ENCODE measurements at regions not wholly inside any gene's neighbourhood (a gene's known extent, or its start where the extent isn't known, plus 50 kb on each side); places are given as distances from the start of the nearest gene placed in this dataset.
"Not testable (repeated sequence)": the region's sequence is repeated elsewhere in the genome, so short reads cannot be mapped to it uniquely, and the experiment has no call there.

DNA sequence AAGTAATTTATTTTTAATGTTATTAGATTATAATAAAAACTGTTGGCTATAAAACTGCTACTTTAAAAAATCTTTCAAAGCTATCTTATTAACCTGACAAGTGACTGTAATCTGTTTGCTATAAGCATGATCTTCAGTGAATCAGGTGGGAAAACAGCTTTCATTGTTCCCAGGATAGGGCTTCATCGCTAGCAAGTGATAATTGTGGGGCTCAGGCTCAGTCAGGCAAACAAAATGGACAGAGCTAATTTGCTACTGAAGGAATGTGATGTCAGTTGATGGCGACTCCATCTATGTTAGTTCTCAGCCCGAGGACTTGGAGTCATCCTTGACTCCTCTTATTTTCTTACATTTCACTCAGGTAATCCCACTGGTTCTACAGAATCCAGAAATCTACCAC is 125.0 kb downstream of the RASSF10 start:
- no peak for FAIRE-seq
- no peak for DNase-seq (ENCODE audit: insufficient read length, low spot score)
- no peak for TF ChIP-seq POLR2A (IDR thresholded peaks at IDR 0.05; ENCODE audit: low read depth, low read length)

DNA sequence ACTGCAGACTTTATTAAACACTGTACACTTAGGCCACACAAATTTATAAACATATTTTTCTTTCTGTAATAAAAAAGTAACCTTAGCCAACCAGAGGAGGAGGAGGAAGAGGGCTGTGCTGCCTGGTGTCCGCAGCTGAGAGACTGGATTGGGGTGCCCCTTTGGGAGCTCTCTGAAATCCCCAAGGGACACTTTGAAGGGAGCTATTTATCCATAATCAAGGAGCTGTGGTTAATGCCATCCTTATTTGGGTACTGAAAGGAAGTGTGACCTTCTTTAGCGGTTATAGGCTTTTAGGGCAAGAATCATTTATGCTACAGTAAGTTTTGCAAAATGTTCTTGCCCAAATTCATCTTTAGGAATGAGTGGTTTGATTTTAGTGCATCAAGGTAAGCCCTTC is 125.8 kb downstream of the RASSF10 start:
- FAIRE-seq (no peak), DNase-seq (ENCODE audit: insufficient read length, low spot score) (no peak)
- TF ChIP-seq POLR2A (IDR thresholded peaks at IDR 0.05; ENCODE audit: low read depth, low read length): no peak

DNA sequence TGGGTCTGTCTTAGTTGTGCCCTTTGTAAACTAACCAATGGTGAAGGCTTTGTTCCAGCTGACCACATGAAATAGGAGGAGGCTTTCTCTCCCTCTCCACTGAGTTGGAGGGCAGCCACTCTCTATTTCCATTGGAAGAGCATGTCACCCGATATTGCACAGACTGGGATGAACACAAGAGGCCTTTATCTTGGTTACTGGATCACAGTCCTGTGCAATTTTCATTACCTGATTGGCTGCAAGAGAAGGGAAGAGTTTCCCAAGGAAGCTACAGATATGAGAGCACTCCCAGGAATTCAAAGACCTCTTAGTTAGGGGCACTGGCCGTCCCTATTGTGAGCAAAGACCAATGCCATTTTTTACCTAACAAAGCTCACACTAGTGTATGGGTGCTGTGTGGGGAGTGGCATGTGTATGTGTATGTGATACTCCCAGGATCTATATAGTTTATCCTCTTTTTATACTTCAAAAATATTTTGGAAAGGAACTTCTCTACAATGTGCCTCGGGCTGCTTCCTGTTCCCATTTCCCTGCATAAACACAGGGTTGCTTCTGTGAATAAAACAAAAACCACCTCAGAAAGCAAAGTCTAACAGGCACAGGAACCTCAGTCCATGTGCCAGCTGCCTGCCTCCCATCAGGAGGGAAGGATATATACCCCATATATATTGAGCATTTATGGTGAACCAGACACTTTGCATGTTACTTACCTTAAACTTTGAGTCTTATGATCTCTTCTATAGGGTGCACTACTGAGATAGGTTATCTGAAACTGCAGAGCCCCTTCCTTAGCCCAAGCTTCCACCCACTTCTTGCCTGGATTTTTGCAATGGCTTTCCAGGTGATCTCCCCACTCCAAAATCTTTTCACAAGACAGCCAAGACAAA is 126.5 kb downstream of the RASSF10 start:
- no peak for TF ChIP-seq POLR2A (IDR thresholded peaks at IDR 0.05; ENCODE audit: low read depth, low read length)
- DNase-seq (ENCODE audit: insufficient read length, low spot score) (no peak), FAIRE-seq (no peak)

DNA sequence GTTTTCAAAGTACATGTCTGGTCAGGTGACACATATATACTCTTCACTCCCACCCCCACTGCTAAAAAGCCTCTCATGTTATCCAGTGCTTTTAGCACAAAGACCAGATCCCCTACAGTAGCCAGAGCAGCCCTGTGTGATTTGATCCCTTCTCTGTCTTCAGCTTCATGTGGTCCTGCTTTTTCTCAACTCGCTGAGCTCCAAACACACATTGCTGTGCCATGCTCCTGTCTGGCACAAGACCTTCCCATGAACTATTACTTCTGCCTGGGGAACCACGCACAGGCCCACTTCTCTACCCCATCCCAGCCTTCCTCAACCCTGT is 127.1 kb downstream of the RASSF10 start:
- TF ChIP-seq POLR2A (IDR thresholded peaks at IDR 0.05; ENCODE audit: low read depth, low read length): no peak
- FAIRE-seq (no peak), DNase-seq (ENCODE audit: insufficient read length, low spot score) (no peak)

DNA sequence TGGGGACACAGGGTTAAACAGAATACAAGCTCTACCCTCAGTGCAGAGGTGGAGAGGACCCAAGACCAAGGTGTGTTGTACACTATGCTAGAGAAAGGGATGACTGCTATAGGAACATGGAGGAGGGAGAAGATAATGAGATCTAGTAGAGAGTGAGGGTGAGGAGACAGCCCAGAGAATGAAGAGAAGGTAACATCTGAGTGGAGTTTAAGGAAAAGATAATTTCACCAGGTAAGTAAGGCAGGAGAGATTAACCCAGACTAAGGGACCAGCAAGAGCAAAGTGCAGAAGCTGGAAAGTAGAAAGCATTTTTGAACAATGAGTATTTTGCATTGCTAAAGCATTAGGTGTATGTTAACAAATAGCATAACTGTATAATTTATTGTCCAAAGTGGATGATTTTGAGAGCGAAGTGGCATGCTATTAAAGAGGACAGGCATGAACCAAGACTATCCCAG is 128.8 kb downstream of the RASSF10 start:
- DNase-seq (ENCODE audit: insufficient read length, low spot score): no peak
- TF ChIP-seq POLR2A (IDR thresholded peaks at IDR 0.05; ENCODE audit: low read depth, low read length): no peak
- FAIRE-seq: no peak

DNA sequence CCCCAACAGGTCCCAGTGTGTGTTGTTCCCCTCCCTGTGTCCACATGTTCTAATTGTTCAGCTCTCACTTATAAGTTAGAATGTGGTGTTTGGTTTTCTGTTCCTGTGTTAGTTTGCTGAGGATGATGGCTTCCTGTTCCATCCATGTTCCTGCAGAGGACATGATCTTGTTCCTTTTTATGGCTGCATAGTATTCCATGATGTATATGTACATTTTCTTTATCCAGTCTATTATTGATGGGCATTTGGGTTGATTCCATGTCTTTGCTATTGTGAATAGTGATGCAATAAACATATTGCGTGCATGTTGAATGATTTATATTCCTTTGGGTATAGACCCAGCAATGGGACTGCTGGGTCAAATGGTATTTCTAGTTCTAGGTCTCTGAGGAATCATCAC is 130.0 kb downstream of the RASSF10 start:
- FAIRE-seq; DNase-seq (ENCODE audit: insufficient read length, low spot score): not testable (repeated sequence)

DNA sequence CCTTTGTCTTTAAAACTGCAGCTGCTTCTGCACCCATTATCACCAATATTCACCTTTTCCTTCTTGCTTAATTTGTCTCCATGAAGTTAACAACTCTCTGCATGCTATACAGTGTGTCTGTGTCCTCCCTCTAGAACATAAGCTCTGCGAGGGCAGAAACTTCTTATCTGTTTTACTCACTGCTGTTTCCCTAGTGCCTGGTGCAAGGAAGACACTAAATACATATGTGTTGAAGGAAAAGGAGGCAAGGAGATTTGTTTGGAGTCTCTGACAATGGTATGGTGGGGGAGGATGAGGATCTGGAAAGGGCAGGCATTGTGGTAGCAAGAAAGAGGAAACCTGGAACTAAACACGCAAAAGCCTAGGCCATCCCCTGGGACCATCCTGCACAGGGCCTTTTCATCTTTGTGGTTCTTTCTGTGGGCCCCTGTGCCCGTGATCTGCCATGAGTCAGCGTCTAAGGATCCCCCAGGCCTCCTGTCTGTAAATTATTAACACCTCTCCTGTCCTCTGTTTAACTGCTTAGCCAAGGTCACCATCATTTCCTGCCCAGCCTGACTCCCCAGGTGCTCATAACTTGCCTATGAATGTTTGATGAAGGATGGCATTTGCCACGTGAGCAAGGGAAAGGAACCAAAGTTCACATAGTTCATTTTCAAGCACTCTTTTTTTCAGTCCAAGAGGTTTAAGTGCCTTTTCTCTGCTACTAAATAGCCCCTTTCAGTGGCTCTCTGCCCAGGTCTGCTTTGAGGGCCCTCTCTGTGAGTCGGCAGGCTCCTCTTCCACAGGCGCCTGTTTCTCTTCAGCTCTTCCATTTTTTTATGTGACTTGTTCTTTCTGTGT is 131.1 kb downstream of the RASSF10 start:
- DNase-seq (ENCODE audit: insufficient read length, low spot score) (no peak), FAIRE-seq (no peak)
- TF ChIP-seq POLR2A (IDR thresholded peaks at IDR 0.05; ENCODE audit: low read depth, low read length): no peak

DNA sequence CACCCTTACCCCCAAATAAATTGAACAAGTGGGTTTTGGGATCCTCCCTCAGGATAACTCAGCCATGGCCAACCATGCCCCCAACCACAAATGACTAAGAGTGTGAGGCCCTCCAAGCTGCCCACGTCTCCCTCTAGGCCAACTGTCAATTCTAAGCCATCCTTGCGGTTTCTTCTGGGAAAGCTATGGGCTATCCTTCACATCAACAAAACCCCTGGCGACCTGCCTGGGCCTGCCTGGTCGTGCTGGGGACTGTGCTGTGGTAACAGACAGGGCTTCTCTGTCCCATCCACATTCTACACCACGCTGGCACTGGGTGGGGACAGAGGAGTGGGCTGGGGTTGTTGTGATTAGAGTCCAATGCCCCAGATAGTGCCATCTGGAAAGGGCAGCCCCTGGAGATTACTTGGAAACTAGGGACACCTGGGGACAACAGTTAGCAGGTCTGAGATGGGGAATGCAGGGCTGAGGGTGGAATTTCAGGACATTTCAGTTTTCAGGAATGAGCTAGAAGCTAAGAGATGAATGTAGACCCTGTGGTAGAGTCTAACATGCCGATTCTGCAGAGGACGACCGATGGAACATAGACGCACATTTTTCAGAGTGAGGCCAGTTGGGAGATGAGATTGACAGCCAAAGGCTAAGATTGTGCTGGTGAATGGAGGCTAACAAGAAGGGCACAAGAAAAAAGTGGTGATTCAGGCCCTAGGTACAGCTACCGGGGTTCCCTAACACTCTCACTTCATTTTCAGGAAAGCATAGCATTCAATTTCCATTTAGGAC is 131.9 kb downstream of the RASSF10 start:
- no peak for DNase-seq (ENCODE audit: insufficient read length, low spot score)
- no peak for FAIRE-seq
- TF ChIP-seq POLR2A (IDR thresholded peaks at IDR 0.05; ENCODE audit: low read depth, low read length): no peak

DNA sequence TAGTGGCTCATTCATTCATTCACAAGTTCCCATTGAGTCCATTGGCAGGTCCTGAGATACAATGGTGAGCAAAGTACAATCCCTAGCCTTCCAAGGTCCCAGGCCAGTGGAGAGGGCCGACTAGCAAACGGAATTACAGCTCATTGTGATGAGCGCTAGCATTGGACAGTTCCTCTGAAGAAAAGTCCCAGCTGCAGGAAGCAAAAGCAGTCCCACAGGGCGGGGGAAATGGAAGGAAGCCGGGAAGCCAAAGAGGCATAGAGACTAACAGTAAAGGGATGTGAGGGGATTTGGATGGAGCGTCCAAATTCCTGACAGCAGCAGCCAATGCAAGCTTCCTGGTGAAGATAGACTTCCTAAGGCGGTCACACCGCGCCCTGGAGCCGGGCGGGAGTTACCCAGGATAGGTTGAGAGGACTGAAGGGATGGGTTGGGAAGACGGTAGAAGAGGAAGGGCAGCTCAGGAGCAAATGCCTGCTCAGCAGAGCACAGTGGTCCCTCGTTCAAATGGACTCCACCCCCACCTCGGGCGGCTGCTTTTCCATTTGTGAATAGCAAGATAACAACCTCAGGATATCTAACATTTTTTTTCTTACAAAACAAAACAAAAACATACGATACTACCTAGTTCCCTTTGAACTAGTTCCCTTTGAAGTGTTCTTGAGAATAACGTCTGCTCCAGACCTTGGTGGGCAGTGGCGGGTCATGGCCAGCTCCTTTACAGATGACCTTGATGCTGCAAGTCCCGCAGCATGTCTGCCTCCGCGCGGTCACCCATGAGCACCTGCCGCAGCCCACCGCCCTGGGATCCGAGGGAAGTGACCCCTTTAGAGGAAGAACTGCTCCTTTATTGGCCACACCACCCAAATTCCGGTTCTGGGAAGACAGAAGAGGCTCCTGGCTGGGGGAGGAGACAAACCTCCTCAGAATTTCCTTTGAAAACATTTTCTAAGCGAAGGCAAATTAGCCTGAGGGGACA is 132.9 kb downstream of the RASSF10 start:
- FAIRE-seq (no peak), DNase-seq (ENCODE audit: insufficient read length, low spot score) (no peak)
- no peak for TF ChIP-seq POLR2A (IDR thresholded peaks at IDR 0.05; ENCODE audit: low read depth, low read length)

DNA sequence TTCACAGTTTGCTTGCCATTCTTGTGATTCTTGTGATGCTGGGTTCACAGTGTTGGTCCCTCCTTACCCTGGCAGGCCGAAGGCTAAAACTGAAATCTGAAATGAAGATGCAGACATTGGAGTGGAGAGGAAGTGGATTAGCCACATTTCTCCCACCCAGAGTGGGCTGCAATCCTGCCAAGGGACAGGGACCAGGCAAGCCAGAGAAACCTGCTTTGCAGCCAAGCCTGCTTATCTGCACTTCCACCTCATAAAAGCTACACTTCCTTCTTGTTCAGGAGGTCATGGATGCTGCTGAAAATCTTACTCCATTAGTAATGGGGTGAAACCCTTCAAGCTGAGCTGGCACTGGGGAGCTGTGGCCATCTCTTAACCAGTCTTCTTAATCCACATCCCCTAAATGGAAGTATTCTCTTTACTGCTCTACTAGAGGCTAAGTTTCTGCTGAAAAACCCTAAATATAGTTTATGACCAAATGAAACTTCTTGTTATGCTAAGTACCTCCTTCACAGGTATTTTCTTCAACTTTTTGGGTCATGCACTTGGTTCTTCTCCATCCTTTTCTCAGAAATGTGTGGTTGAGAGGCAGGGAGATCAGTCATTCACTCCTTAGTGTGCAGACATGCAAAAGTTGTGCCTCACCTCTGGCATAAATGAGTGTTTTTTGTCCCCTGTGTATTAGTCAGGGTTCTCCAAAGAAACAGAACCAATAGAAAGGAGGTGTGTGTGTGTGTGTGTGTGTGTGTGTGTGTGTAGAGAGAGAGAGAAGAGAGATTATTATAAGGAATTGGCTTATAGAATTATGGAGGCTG is 133.9 kb upstream of the BMAL1 start:
- FAIRE-seq: no peak
- no peak for TF ChIP-seq POLR2A (IDR thresholded peaks at IDR 0.05; ENCODE audit: low read depth, low read length)
- DNase-seq (ENCODE audit: insufficient read length, low spot score): no peak

DNA sequence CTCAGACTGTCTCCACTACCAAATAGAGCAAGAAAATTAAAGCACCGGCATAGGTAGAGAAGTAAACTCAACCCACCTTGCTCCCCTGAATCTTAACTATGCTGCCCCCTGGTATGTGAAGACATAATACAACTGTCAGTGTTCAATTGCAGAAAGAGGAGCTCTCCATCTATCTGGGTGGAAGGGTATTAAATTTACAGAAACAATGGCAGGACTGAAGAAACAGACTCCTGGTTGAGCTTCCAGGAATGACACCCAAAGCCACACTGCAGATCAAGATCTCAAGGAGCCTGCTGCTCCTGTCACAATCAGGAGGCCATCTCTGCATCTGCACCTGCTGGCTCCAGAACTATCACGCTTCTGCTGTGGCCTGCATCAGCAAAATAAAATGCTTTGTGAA is 132.1 kb upstream of the BMAL1 start:
- DNase-seq (ENCODE audit: insufficient read length, low spot score): no peak
- no peak for TF ChIP-seq POLR2A (IDR thresholded peaks at IDR 0.05; ENCODE audit: low read depth, low read length)
- no peak for FAIRE-seq

DNA sequence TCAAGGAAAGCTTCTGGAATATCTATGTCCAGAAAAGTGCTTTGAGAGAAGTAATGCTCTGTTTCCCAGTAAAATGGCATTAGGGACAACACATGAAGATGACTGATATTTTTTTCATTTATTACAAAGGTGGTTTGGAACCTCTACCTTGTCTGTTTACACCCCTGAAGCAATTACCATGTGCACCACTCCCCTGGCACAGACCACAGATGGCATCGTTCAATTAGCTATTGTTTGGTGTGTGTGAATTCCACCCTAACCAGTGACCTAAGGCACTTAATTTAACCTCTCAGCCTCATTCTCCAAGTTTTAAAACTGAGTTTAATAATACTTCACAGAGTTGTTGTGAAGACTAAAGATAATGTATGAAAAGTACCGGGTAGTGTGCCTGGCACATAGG is 127.6 kb upstream of the BMAL1 start:
- DNase-seq (ENCODE audit: insufficient read length, low spot score): no peak
- TF ChIP-seq POLR2A (IDR thresholded peaks at IDR 0.05; ENCODE audit: low read depth, low read length): no peak
- FAIRE-seq: no peak
